ENCODE measurements at regions not wholly inside any gene's neighbourhood (a gene's known extent, or its start where the extent isn't known, plus 50 kb on each side); places are given as distances from the start of the nearest gene placed in this dataset.

GRCh38 chr13:70736622-70737317 is 628.5 kb upstream of the KLHL1 start:
- DNase-seq (ENCODE audit: insufficient read length, low spot score, missing footprints): no peak
- H3K4me1 ChIP-seq (ENCODE audit: insufficient read depth, low read length): no peaks in the 10 kb centered on the region
- no peak overlapping the region for H3K4me3 ChIP-seq (ENCODE audit: insufficient read depth, low read length)
- no peak overlapping the region for H3K4me2 ChIP-seq (ENCODE audit: insufficient read depth, low read length)
- TF ChIP-seq CTCF (IDR thresholded peaks at IDR 0.05; ENCODE audit: extremely low read depth, low read depth, low read length): no peak
- no peak overlapping the region for H3K27ac ChIP-seq (ENCODE audit: low read depth, low read length)
- H3K9me3 ChIP-seq (ENCODE audit: low read depth, low read length): no peaks in the 10 kb centered on the region
- H3K27me3 ChIP-seq (ENCODE audit: insufficient read depth, low read length): no peaks in the 10 kb centered on the region
- no peaks in the 10 kb centered on the region for H3K79me2 ChIP-seq (ENCODE audit: insufficient read depth, low read length)
- no peaks in the 10 kb centered on the region for H4K20me1 ChIP-seq (ENCODE audit: insufficient read depth, low read length)
- H3K36me3 ChIP-seq (ENCODE audit: insufficient read depth, low read length): no peaks in the 10 kb centered on the region
- no peak overlapping the region for H2AFZ ChIP-seq (ENCODE audit: low read length)

- DNase-seq (ENCODE audit: insufficient read length, low spot score, missing footprints): no peak
- Histone ChIP-seq H3K36me3 (ENCODE audit: insufficient read depth, low read length) (no peaks in the 10 kb centered on the region), H2AFZ (ENCODE audit: low read length) (no peak overlapping the region), H3K27ac (ENCODE audit: low read depth, low read length) (no peak overlapping the region), H3K4me2 (ENCODE audit: insufficient read depth, low read length) (no peak overlapping the region), H3K27me3 (ENCODE audit: insufficient read depth, low read length) (no peaks in the 10 kb centered on the region), H3K9me3 (ENCODE audit: low read depth, low read length) (no peaks in the 10 kb centered on the region), H3K79me2 (ENCODE audit: insufficient read depth, low read length) (no peaks in the 10 kb centered on the region), H3K4me3 (ENCODE audit: insufficient read depth, low read length) (no peak overlapping the region), H4K20me1 (ENCODE audit: insufficient read depth, low read length) (no peaks in the 10 kb centered on the region), H3K4me1 (ENCODE audit: insufficient read depth, low read length) (no peaks in the 10 kb centered on the region)
- TF ChIP-seq CTCF (IDR thresholded peaks at IDR 0.05; ENCODE audit: extremely low read depth, low read depth, low read length): no peak
These were observed 624.4 kb upstream of the KLHL1 start for GRCh38 chr13:70732611-70733010.

- no peak for DNase-seq (ENCODE audit: insufficient read length, low spot score, missing footprints)
- H3K27me3 ChIP-seq (ENCODE audit: insufficient read depth, low read length): no peaks in the 10 kb centered on the region
- no peaks in the 10 kb centered on the region for H3K4me1 ChIP-seq (ENCODE audit: insufficient read depth, low read length)
- TF ChIP-seq CTCF (IDR thresholded peaks at IDR 0.05; ENCODE audit: extremely low read depth, low read depth, low read length): no peak
- H3K27ac ChIP-seq (ENCODE audit: low read depth, low read length): no peak overlapping the region
- no peak overlapping the region for H3K4me2 ChIP-seq (ENCODE audit: insufficient read depth, low read length)
- H3K4me3 ChIP-seq (ENCODE audit: insufficient read depth, low read length): no peak overlapping the region
- no peaks in the 10 kb centered on the region for H4K20me1 ChIP-seq (ENCODE audit: insufficient read depth, low read length)
- H3K79me2 ChIP-seq (ENCODE audit: insufficient read depth, low read length): no peaks in the 10 kb centered on the region
- H3K9me3 ChIP-seq (ENCODE audit: low read depth, low read length): no peaks in the 10 kb centered on the region
- no peak overlapping the region for H2AFZ ChIP-seq (ENCODE audit: low read length)
- H3K36me3 ChIP-seq (ENCODE audit: insufficient read depth, low read length): no peaks in the 10 kb centered on the region
These were observed 621.1 kb upstream of the KLHL1 start for GRCh38 chr13:70729369-70729768.

GRCh38 chr13:70723732-70724131 is 615.5 kb upstream of the KLHL1 start:
- Histone ChIP-seq H3K4me3 (ENCODE audit: insufficient read depth, low read length) (no peak overlapping the region), H3K79me2 (ENCODE audit: insufficient read depth, low read length) (no peaks in the 10 kb centered on the region), H3K36me3 (ENCODE audit: insufficient read depth, low read length) (no peaks in the 10 kb centered on the region), H3K4me2 (ENCODE audit: insufficient read depth, low read length) (no peak overlapping the region), H3K4me1 (ENCODE audit: insufficient read depth, low read length) (no peaks in the 10 kb centered on the region), H2AFZ (ENCODE audit: low read length) (no peak overlapping the region), H3K27ac (ENCODE audit: low read depth, low read length) (no peak overlapping the region), H3K27me3 (ENCODE audit: insufficient read depth, low read length) (no peaks in the 10 kb centered on the region), H4K20me1 (ENCODE audit: insufficient read depth, low read length) (no peaks in the 10 kb centered on the region), H3K9me3 (ENCODE audit: low read depth, low read length) (peaks cover 2% of the 10 kb centered on the region)
- no peak for DNase-seq (ENCODE audit: insufficient read length, low spot score, missing footprints)
- TF ChIP-seq CTCF (IDR thresholded peaks at IDR 0.05; ENCODE audit: extremely low read depth, low read depth, low read length): no peak

Data from osteoblast (primary cell).